HG02678 (cell line): ENCODE measurements at regions not wholly inside any gene's neighbourhood (a gene's known extent, or its start where the extent isn't known, plus 50 kb on each side); places are given as distances from the start of the nearest gene placed in this dataset.

Experiments used
- ATAC-seq: cut with Tn5 transposase; IDR thresholded peaks from one replicate; pipeline ENCODE4 v1.9.1; 2021; ENCODE audit warnings: mild to moderate bottlenecking, moderate library complexity; ENCODE audit not compliant: unreplicated experiment

DNA sequence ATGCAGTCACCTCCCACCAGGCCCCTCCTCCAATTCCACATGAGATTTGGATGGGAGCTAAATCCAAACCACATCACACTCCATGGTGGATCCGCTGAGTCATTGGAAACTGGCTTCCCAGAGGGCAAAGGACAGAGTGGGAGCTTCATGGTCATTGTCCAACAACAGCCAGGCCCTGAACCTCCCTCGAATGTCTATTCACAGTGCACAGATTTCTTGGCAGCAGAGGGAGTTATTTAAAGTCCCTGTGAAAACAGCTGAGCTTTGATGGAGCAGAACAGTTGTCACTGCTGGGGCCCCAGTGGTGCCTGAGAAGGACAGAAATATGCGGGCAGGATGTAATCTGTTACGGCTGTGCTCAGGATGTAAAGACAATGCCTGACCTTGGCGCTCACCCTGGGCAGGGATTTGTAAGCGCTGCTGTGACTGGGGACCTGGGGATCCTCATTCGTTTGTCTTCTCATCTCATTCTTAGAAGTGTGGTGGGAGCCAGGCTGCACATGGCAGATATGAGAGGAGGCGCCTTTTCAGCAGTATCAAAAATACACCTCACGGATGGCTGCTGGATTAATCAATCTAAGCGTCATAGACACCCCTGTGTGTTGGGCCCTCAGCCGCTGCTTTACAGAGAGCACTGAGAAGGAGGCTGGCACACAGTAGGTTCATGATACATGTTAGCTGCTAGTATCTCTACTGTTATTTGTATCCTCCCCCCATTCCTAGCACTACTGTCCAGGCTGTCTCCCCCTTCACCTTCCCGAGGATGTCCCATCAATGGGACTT is 439.4 kb downstream of the PTPRU start:
- ATAC-seq: no peak

DNA sequence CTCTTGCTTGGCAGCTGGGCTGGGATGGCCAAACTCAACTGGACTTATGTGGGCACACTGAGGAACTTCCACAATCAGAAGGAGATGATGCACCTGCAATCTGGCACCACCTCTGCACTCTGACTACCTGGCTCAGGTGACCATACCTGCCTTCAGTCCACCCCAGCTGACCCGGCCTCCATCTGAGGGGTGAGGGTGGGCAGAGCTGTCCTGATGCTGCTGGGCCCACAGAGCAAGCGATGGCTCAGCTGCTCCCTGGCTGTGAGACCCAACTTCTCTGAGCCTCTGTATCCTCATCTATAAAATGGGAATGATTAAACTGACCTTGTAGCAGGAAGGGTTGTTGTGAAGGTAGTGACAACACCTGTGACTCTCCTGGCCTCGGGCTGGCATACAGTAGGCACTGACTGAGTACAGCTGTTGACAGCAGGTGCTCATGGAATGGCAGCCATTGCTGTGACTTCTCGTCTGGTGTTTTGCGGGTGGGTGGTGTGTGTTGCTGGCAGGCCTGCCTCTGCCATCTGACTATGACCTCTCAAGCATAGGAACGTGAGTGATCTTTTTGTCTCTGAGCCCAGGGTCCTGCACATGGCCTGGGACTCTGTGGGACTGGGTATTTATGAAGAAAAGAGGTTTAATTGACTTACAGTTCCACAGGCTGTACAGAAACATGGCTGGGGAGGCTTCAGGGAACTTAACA is 438.5 kb downstream of the PTPRU start:
- ATAC-seq: no peak

DNA sequence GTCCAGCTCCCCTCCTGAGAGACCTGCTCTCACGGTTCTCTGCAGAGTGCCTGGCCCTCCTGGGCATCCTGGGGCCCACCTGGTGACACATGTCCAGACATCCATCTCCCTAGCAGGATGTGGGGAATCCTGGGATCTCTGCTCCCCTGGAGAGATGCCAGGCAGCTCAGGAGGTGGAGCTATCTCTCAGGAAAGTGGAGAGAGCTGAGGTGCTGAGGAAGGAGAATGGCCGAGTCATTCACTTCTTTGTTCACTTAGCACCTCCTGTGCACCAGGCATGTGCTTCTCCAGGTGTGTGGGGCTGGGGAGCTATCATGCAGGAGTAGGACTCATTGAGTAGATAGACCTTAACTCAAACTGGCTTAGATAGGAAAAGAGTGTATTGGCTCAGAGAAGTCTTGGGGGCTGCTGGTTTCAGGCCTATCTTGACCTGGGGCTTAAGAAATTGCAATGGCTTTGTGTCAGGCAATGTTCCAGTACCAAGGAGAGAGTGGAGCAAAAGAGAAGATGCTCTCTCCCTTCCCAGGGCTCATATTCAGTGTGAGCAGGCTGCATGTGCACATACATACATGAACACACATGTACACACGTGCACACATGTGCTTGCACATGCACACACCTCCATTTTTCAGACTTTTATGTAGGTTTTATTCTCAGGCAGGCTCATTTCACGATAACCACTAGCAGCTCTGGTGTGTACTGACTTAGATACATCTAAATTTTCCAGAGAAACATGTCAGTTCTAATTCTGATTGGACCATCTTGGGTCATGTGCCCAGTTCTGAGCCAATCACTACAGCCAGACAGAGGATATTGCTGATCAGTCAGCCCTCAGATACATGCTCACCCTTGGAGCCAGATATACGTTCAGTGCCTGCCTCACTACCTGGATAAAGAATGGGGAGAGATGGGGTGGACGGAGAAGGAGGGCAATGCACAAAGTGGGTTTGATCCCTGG is 437.6 kb downstream of the PTPRU start:
- no peak for ATAC-seq

DNA sequence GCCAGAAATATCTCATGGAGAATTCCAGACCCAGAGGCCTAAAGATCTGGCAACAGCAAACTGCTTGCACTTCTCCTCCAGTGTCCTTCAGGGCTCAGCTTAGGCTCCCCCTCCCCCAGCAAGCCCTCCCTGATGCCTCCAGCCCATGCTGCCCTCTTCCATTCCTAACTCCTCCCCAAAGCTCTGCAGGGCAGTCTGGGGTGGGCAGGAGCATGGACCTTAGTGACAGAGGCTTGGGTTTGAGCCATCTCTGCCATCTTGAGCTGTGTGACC is 436.8 kb downstream of the PTPRU start:
- ATAC-seq: no peak

DNA sequence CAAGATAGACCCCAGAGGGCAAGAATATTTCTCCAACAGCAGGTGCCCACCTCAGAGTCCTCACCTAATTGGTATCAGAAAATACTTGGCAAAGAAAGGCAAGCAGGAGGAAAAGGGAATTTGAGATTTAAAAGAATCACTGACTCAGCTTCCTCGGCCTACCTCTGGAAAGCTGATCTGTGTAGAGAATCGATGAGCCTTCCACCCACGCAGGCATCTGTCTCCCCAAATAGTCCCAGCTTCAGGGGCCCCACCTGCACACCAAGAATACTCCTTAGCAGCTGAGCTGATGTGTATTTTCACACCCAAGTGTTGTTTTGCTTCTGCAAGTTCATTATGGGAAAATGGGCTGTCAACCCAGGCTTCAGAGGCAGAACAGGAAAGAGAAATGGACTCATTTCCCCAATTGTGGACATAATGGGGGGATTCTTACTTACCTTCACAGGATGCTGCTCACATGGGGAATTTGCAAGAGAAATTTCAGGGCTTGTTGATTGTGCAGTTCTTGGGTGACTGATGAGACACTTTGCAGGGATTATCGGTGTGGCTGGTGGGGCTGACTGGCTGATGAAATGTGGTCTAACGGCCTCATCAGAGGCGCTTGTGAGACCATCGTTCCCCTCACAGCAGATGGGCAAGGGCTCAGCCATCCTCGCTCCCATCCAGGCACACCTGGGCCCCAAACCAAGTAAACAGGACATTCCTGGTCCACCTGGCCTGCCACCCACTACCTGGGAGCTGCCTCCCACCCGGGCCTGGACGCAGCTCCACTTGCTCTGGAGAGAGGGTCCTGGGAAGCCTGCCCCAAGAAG is 436.3 kb downstream of the PTPRU start:
- ATAC-seq: no peak

DNA sequence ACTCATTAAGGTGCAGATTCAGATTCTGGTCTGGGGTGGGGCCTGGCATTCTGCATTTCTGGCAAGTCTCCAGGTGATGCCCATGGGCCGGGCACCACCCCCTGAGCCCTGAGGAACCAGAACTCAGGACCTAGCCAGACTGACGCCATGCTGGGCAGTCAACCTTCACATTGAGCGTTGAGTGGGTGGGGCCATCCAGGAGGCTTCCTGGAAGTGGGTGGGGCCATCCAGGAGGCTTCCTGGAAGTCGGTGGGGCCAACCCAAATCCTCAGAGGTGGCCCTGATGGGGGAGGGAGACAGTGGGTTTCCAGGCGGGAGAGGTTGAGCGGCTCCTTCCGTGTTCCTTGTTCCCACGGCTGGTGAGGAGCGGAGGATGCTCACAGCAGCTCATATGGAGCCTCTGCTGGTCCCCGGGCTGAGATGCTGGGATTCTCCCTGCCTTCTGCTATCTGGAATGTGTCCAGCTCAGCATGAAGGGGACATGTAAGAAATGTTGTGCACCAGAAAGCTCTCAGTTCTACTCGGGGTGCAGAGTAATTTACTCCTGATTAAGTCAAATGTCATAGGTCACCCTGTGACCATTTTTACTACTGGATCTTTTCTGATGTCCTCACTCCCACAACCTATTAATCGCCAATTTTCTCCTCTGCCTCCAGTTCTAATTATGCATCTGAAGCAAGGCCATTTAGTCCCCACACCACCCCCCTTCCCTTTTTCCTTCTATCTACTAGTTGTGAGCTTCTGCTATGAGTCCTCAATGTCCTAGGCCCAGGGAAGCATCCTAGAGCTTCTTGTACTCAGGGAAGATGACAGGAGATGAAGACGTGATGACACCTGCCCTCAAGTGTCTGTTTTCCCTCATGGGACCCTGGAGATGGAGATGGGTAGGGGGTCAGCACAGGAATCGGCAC is 435.4 kb downstream of the PTPRU start:
- no peak for ATAC-seq

DNA sequence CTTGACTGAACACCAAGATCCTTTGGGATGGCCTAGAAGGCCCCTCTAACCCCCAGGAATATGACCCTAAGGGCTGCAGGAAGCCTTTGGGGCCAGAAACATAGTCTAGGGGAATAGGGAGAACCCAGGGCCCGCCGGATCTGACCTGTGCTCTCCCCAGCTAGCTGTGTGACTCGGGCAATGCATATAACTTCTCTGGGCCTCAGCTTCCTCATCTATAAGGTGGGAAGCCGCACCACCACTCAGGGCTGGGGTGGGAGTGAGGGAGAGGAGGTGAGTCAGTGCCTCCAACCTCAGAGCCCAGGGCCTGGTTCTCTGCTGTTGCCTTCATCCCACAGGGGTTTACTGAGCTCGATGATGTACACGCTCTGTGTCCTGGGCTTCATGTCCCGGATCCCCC is 434.4 kb downstream of the PTPRU start:
- ATAC-seq: no peak

DNA sequence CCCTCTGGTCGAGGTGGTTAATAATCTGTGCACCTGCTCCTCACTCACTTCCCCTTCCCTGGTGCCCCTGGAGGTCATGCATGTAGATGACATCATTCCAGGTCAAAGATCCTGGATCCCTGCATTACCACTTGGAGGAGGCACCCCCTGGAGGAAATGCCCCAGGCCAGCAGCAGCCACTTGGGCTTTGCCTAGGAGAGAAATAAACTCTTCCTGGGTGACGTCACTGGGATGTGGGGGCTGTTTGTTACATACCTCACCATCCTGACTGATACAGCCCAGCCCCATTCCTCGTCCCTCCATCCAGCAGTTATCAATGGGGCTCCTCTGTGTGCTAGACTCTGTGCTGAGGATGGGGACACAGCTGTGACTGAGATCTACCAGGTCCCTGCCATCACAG is 433.6 kb downstream of the PTPRU start:
- no peak for ATAC-seq

DNA sequence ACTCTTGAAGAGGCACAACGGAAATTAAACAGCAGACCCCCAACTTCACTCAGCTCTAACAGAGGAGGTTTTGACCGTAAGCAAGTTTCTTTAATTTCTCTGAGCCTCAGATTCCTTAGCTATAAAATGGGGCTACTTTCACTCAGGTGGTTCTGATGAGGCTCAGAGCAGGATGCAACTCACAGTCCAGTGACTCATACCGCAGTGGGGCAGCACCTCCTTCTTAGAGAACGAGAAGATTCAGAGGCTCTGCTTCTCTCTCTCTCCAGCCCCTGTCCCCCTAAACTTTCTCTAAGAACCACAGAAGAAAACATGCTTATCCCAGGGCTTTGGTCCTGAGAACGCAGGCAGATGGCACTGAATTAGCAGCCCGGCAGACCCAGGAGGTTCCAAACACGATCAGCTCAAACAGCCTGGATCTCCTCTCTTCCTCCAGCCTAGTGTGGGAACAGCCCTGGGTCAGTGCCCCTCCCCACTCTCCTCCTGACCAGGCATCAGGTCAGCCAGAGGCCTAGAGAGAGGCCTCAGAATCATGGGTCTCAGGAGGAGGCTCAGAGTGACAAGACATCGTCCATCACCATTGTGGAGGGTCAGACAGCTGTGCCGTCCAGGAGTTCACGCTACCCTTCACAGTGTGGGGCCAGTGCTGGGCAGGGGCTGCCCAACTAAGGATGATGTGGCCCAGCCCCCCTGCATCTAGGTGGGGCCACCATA is 433.0 kb downstream of the PTPRU start:
- no peak for ATAC-seq

DNA sequence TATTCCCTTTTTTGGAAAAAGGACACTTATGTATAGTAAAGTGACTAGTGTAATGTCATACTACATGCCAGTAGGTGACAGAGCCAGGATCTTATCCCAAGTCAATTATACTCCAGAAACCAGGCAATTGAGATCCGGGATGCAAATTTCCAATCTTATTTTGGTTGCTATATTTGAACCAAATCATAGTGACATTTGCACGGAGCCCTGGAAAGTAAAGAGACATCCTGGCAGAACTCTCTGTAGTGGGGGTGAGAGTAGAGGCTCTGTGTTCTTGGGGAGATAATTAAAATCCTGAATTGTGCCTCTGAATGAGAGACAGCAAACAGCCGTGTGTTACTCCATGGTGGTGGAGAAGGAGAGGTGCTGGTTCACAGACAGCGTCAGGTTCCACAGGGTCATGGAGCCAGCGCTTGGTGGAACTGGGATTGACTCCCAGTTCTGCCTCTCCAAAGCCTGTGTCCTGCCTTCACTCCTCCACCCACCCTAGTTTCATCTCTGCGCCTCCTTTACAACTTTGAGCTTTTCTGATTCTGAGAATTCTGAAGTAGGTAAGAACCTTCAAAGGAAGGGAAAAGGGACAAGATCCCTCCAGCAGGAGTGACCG is 432.3 kb downstream of the PTPRU start:
- ATAC-seq: no peak

DNA sequence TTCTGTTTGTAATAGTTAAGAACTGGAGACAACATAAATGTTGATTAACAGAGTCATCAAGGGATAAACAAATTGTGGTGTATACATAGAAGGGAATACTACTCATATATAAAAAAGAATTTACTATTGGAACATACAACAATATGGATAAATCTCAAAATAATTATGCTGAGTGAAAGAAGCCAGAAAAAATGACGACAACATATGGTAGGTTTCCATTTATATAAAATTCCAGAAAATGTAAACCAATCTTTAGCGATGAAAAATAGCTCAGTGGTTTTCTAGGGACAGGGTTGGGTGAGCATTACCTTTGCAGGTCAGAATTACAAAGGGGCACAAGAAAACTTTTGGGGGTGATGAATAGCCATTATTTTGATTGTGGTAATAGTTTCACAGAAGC is 431.6 kb downstream of the PTPRU start:
- no peak for ATAC-seq

DNA sequence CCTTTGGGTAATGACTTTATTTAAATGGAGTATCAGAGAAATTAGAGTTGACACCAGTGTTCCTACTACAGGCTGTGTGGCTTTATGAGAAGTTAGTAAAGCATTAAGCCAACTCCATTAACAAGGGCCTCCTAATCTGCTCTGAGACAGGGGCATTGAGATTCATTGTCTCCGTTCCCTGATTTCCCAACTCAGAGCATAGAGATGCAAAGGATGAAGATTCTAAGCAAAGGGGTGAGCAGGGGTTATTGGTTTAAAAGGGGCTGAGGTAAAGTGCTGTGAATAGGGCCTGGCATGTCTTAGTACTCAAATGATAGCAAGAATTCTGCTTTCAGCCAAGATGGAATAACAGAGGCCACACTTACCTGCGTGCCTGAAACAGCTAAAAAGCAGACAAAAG is 428.4 kb downstream of the PTPRU start:
- no peak for ATAC-seq

DNA sequence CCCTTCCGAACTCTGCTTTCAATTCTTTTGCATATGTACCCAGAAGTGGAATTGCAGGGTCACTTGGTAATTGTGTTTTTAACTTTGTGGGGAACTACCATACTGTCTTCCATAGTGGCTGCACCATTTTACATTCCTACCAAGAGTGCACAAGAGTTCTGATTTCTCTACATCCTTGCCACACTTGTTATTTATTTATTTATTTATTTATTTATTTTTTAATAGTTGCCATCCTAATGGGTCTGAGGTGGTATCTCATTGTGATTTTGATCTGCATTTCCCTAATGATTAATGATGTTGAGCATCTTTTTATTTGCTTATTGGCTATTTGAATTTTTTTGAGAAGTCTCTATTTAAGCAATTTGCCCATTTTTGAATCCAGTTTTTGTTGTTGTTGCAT is 422.4 kb downstream of the PTPRU start:
- ATAC-seq: no peak

DNA sequence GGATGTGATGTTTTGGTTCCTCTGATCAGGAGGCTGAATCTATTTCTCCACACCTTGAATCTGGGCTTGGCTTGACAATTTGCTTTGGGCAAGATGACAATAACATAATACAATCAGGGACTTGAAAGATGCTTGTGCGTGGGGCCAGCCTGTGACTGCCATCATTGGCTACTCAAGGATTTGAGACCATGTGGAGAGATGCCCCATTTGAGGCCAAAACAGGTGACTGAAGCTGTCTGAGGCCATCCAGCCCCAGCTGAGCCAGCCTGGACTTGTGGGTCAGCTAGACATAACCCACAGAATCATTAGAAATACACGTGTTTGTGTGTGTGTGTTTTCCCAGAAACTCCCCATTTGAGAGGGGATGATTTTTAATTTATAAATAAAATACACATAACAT is 421.5 kb downstream of the PTPRU start:
- ATAC-seq: no peak

DNA sequence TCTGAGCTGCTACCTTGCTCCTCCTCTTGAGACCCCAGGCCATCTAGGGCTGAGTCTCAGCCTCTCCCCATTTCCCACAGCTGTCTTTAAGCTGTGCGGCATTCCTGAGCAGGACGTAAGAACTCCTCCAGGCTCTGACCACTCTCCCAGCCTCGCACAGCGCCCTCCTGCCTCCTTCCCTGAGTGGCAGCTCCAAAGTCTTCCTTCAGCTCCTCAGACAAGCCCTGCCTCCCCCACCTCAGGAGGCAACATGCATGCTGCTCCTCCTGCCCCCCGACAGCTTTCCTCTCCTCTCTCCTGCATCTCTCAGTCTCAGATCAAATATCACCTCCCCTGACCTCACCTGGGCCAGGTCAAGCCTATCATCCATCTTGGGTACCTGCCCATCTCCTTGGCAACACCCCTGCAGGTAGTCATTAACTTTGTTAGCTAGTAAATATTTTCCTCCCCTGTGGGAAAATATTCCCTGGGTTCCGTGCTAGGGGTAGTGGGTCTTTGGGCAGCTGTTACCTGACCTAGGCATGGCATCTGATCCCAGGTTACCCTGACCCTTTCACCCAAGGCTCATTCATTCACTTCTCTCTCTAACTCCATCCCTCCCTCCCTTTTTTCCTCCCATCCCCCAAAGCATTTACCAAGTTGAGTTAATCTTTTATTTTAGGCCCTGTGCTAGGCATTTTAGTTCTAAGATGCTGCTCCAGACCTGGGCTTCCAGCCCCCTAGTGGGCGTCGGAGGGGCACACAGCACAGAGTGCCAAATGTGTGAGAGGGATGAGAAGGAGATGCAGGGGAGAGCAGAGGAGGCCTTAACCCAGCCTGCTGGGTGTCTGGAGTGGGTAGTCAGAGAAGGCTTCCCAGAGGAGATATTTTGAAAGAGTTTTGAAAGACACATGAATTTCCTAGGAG is 419.9 kb downstream of the PTPRU start:
- no peak for ATAC-seq

DNA sequence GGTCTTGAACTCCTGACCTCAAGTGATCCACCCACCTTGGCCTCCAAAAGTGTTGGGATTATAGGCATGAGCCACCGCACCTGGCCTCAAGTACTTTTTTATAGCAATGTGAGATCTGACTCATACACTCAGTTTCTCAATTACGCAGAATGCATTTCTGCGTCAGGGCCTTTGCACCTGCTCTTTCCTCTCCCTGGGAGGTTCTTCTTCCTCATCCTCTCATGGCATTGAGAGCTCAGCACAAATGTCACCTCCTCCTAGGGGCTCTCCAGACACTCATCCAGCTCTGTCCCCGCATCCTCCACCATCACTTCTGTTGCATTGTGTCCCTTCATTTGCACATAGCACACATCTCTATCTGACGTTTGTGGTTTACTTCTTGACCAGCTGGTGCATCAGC is 418.8 kb downstream of the PTPRU start:
- no peak for ATAC-seq

DNA sequence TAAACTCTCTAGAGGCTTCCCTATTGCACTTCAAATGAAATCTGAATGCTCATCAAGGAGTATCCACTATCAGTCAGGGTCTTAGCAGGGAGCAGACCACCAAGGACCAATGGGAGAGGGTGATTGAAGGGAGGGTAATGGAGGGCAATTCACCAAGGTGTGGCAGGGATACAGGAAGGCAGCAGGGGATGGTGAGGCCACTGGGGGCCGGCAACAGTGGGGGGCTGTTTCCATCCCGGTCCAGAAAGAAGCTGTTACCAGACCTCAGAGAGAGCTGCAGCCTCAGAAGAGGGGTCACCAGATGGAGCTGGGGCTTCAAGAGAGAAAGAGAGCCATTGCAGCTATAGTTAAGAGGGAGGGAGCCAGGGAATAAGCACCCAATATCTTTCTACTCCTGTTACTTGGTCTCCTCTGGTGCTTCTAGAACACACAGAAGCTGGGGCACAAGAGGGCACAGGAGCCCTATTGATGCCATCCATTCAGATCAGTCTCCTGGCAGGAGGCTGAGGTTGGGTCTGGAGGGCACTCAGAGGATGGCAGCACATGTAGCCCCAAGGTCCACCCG is 417.6 kb downstream of the PTPRU start:
- no peak for ATAC-seq
